Ureter (tissue), 1 donor: ENCODE measurements at regions not wholly inside any gene's neighbourhood (a gene's known extent, or its start where the extent isn't known, plus 50 kb on each side); places are given as distances from the start of the nearest gene placed in this dataset.

Source experiments
- DNase-seq: peaks from one replicate; pipeline ENCODE4 v3.0.0-alpha.2; 2020; ENCODE audit warnings: low spot score
- donor health status: DM: yes; HTN: yes; CAD: no.

DNA sequence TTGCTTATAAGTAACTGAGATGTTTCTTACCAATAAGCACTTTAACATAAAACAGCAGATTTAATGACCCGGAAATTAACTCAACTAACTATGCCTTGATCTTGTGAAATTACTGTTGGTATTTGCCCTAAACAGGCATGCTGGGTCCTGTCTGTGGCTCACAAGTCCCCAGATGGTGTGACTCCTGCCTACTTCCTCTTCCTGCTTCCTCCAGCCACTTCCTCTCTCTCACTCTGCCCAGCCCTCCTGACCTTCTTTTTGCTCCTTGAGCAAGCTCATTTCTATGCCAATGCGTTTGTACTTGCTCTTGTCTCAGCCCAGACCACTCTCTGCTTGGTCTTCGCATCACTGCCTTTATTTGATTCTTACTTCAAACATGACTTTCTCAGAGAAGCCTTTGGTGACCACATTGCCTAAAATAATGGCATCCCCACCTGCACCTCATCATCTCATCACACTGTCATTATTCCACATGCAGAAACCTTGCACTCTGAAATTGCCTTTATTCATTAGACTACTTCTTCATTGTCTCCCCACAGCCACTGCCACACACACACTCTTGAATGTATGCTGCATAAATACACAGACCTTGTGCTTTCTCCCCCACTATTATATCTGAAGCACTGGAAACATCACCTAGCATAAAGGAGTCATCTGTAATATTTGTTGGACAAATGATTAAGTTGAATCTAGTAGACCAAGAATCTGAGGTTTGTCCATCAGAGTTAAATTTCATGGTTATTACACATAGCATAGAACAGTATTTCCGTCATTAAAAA is 256.3 kb upstream of the SEMA6D start:
- no peak for DNase-seq

DNA sequence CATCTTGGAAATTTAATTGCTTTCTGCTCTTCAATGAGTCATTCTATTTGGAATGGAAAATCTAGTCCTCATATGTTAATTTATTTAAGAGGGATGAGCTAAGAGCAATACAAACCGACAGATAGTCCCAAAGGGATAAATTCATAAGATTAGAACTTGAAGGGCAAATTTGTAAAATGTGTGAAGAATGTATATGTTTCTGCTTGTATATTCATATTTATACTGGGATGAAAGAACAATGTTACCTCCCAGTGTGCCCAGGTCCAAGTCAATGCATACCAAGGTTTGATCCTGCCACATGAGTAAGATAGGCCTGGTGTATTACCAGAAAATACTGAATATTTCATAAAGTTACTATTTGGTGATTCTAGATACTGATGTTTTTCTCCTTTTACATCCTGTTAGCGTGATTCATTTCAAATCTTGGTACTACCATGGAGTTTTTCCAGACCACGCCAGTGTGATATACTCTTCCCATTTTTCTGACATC is 255.6 kb upstream of the SEMA6D start:
- DNase-seq, result no peak

DNA sequence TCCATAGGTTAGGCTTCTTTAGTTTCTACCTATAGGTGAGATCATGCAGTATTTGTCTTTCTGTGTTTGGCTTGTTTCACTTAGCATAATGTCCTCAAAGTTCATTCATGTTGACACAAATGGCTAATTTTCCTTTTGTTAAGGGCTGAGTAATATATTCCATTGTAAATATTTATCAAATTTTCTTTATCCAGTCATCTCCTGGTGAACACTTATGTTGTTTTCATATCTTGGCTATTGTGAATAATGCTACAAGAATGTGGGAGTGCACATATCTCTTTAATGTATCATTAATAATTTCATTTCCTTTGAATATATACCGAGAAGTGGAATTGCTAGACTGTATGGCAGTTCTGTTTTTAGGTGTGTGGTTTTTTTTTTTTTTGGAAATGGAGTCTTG is 250.9 kb upstream of the SEMA6D start:
- no peak for DNase-seq

DNA sequence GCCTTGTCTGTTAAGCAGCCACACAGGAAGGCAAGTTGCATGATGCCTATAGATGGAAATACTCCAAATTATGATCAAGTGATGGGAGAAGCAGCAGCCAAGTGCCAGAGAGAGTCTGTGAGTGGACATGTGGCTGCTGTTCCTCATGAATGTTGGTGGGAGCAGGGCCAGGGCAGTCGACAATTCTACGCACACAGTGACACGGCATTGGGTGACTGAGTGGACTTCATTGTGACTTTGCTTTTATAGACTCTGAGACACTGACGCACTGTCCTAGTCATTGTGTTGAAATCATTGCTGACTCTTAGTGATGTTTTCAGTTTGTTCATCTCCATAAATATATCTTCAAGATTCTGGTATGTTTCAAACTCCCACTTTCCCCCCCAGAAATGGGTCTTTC is 246.3 kb upstream of the SEMA6D start:
- DNase-seq, result no peak

DNA sequence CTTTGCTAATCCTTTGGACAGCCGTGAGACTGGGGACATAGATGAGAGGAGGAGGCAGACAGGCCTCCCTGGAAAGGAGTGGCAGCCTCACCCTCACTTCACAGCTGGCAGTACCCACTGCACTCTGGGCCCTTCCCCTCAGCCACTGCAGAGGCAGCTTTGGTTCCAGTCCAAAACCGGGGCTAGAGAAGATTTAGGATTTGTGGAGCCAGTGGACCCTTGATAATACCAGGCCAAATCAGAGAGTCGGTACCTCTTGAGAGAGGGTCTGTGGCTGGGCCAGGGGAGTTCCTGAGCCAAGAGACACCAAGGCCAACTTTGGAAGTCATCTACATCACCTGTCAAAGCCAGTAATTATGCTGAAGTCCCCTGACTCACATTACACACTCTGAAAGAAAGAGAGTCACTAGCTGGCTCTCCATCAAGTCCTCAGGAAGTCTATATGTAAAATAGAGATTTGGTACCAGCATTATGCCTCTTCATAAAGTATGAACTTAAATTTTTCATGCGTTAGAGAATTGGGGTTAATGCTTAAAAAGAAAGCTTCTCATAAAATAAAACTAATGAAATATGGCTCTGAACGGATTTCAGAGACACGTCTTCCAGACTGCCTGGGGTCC is 244.1 kb upstream of the SEMA6D start:
- DNase-seq, result no peak

DNA sequence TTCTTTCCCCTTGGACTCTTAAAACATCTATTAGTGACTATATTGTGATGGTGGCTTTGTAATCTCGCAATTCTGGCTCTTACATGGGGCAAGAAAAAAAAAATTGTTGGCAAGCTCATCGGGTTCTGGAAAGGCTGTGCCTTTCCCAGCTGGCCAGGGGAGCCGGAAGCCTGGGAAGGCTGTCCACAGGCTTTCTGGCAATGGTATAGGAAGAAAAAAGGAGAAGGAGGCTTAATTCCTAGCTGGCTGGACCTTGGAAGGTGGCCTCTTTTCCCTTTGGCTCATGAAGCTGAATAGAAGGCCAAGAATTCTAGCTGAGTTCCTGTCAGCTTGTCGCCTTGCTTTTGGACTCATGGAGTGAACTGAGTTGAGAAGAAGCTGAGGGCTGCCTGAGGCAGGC is 243.5 kb upstream of the SEMA6D start:
- DNase-seq, result no peak

DNA sequence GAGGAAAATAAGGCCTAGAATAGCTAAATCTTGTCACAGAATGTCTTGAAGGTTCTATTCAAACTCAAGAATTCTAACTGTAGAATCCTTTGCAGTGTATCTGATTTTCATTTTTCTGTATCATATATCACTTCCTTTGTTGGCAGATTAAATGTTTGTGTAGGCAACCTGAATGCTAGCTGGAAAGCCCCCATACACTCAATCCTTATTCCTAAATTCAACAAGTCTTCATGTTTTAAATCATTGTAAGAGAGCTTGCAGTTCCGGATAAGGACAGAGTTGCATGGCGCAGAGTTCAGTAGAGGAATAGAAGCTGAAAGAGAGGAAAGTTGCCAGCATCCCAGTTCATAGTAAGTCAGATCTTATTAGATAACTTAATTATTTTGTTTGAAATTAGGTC is 242.0 kb upstream of the SEMA6D start:
- no peak for DNase-seq

DNA sequence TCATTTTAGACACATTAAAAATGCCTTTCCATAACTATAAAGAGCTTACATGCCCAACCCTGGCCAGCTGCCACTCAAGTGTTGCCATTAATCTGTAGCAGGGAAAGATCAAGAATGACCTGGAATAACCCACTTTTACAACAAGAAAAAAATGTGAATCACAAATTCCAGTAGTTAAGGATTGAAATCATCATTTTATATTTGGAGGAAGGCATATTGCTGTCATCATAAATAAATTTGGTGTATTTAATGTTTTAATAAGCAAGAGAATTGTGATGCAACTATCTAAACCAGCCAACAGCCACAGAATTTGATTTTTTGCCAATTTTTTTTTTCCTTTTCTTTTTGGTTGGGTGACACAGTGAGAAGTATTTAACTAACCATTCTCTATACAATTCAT is 240.0 kb upstream of the SEMA6D start:
- no peak for DNase-seq

DNA sequence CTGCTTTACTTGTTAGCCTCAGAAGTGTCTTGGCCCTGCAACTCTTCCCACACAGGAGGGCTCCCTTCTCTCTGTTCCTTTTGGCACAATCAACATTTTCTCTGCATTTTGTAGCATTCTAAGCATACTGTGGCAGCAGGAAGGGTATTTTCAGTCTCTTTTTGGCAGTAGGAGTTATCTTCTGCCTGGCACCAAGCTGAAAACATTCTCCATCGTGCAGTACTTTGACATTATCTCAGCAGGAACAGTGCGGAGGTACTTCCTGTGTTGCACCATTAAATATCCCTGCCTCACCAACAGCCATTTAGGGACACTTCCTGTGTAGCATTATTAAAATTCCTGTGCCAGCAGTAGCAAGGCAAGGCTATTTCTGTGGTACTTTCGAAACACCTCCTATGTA is 233.2 kb upstream of the SEMA6D start:
- DNase-seq, result no peak

DNA sequence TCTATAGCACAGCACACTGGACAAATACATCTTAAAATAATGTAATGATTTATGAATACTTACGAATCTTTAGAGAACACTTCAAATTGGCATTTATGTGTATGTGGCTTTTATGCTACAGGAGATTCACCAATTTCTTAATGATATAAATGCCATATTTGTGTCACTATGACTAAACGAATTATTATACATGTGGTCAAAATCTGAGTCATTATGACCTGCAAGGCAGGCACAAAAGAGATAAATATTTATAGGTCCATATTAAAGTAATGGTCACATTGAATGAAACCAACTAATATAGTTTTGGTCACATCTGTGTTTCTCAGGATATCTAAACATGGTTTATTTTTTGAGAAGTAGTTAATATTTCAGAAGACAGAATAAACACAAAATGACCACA is 232.3 kb upstream of the SEMA6D start:
- no peak for DNase-seq

DNA sequence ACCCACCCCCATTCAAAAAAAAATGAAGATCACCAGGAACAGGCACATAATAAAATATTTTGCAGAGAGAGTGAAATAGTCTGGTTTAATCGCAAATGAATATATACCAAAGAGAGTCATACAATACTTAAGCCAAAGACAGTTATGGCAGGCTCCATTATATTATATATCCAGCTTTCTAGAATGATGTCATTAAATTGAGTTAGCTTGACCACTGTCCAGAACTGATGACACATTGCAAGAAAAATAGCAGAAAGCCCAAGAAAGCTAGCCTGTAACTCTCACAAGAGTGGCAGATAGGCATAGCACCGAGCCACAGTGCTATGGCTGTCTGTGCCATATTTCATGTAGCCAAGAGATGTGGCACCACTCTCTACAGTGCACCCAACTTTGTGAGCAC is 231.9 kb upstream of the SEMA6D start:
- no peak for DNase-seq

DNA sequence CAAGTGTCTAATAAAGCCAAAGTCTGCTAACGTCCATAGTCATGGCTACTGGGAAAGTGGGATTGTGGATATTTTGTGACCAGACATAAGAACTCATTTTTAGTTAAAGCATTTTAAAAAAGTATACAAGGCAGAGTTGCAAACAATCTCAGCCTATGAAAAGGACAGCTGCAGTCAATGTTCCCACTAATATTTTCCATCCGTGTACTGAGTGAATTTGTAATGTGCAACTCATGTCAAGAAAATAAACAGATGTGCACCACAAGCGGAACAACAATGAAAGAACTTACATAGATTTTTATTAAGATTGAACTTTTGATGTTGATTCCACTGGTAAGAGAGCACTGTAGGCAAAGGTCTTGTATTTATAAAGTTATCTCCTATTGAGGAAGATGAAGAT is 231.3 kb upstream of the SEMA6D start:
- no peak for DNase-seq

DNA sequence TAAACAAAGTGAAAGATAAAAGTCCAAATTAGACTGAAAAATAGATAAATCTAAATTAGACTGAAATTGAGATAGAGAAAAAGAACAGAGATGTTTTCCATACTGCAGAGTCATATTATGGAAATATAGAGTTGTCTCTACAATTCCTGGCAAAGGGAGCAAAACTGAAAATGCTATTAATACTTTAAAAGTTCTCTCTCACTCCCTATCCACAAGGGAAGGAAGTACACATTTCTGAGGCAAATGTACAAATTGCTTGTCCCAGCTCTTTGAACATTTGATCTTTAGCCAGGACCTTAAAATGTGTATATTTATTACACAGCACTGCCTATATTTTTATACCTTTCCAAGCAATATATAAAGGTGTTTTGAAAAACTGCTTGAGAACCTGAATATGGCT is 225.1 kb upstream of the SEMA6D start:
- DNase-seq, result no peak

DNA sequence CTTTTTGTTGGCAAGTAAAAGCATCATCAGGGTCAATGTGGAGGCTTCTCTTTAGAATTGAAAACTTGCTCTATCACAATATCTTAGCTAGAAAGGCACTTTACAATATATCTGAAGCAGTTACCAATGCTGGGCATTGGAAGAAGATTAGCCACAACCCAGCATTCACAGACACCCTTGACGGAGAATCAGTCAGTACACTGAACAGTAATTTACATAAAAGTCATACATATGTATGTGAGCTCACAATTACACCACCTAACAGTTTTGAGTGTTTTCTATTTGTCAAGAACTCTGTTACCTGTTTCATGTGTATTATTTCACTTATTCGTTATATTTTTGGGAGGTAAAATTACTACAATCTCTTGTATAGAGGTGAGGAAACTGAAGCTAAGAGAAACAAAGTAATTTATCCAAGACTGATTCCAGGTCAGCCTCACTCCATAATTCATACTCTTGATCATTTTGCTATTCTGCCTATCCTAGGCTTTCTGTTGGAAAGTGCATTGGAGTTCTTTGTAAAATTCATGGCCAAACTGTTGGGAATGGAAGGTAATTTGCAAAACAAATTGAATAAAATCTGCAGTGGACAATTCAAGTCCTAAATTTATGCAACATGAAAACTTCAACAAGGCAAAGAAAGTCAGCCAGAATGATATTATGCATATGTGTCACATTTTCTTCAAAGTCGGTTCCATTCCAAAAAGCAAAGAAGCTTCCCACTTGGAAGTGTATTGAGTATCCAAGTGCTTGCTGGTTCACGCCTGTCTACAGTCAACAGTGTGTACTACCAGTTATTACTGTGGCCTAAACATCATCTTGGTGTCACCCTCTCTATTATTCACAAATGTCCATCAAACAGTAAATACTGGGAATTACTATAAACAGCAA is 223.7 kb upstream of the SEMA6D start:
- no peak for DNase-seq

DNA sequence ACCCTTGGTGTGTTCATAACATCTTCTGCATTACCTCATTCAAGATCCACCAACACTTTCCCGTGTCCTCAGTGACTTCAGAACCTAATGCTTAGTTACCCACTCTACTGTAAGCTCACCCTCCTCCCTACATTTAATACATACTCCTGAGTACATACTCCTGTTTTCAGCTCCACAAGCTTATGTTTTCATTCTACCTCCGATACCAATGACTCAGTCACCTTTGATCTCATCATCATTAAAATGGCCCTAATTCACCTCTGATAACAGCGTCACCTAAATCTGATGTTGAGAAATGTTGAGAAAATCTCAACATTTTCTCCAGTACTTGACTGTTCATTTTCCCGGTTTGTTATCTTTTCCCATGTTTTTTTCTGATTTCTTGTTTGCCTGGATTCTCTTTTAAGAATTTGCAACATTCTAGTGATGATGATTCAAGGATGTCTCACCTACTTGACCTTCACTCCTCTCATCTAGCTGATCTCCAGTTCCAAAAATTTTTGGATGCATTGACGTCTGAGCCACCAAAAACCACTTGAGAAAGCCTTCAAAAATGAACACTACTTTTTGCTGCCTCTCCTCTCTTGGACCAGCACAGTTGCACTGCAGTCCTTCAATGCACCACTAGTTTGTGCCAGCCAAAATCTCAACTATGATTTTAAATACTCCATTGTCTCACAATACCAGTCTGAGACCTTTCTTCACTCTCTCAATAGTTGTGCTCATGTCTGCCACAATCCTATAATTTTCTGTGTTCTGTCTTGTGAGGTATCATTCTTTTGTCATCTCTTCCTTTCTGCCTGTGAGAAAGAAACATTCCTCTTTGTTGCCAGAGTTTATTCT is 220.7 kb upstream of the SEMA6D start:
- no peak for DNase-seq

DNA sequence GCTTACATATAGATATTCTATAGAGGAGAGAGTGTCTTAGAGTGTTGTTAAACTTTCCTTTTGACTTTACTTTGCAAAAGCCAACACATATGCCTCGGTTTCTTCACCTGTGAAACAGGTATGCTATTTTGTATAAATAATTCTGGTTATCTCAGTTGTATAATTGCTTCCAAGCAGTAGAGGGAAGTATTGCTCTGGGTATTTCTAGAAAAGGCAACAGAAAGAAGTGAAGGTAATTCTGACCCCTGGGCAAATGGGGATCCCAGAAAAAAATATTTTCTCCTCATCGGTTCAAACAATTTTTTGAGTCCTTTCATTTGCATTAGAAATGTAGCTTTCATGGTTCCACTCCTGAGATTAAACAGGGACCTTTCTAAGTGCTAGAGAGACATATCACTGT is 216.5 kb upstream of the SEMA6D start:
- no peak for DNase-seq

DNA sequence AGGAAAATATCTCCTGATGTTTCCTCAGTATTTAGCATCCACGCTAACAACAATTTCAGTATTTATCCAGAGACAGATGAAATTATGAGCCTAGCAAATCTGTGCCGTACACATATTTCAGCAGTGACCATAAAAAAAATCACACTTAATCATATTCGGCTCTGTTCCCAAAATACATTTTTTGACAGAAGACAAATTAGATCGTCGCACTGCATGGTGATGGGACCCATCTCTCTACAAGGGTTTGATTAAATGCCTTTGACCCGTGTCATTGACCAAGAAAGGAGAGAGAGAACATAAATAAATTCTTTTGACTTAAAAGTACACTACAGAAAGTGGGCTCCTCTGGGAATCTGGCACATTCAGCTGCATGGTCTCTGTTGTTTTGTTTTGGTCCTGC is 215.3 kb upstream of the SEMA6D start:
- DNase-seq, result no peak

DNA sequence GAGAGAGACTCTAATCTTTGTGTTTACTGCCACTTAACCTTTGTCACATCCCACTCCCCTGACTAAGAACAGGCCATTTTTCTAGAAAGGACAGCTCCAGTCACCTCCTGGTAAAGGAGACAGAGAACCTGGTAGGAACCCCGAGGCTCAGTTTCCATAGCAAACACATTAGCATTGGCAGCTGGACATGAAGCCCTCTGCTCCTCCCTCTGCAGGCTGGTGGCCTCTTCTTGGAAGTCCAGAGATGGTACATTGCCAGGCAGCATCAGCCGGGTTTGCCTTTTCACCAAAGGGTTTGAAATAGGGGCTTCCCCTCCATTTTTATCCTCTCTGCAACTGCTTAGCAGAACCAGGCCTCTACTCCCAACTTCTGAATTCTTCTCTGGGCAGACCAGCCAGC is 213.4 kb upstream of the SEMA6D start:
- no peak for DNase-seq

DNA sequence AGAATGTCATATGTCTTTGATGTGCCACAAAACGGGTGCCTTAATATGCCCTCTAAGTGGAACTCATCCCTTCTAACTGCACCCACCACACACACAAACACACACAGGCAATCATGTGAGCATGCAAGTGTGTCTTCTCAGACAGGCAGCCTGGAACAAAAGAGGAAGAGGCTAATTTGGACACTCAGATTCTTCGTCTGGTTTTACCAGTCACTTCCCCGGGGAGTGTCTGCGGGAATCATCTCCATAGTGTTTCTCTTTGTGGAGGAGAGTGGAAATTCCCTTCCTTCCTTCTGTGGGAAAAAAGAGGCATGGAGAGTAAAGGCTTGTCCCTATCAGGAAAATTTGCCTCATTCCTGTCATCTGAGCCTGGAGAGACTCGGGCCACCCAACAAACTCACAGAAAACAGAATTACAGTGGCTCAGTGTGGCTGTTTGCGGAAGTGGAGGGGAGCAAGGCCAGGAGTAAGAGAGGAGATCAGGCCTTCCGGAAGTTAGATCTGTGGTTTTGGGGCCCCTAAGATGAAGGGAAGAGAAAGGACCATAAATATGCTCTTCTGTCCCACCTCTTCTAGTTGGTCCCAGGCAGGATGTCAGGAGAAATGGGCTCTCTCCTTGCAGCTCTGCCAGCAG is 212.6 kb upstream of the SEMA6D start:
- DNase-seq, result no peak

DNA sequence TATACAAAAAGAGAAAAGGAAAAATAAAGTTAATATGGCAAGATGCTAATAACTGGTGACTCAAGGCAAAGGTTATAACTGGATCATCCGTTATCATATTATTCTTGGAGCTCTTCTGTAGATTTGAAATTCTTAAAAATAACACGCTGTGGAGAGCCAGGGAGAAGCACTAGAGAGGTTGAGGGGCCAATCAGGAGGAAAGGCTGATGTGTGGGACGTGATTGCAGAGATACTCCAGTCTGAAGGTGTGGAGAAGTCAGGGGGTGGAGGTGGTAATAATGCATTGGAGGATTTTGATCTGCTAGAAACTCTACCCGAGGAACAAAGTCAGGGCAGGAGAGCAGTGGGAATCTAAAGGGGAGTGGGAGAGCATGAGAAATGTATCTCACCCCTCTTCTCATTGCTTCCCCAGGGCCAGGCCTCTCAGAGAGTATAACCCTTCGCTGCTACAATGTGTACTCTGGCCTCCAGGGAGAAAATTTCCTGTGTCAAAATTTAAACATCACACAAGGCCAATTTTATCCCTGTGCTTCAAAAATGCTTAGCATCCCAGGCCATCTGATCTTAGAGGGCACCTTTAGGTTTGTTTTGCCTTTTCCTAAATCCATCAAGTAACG is 211.5 kb upstream of the SEMA6D start:
- no peak for DNase-seq
